HFF-Myc (cell line): ENCODE measurements at regions not wholly inside any gene's neighbourhood (a gene's known extent, or its start where the extent isn't known, plus 50 kb on each side); places are given as distances from the start of the nearest gene placed in this dataset.

ENCODE experiments used
- DNase-seq: peaks from one replicate; pipeline ENCODE4 v3.0.0-alpha.2; 2011; ENCODE audit warnings: low read depth; ENCODE audit errors: extremely low read depth
- H3K4me3 ChIP-seq: replicated peaks from 2 replicates; pipeline ENCODE4 v1.5.1; 2011; ENCODE audit warnings: low read depth, mild to moderate bottlenecking, control low read depth, low read length
- CTCF ChIP-seq: IDR thresholded peaks from 2 replicates; pipeline ENCODE4 v1.5.1; 2012; ENCODE audit warnings: mild to moderate bottlenecking, low read depth, low read length, control low read depth; ENCODE audit errors: missing control alignments

- DNase-seq = no peak
- H3K4me3 ChIP-seq = no peak overlapping the region
- no peak for TF ChIP-seq CTCF
Measured at GRCh38 chr16:27665881-27666280, 115.9 kb downstream of the KATNIP start.

GRCh38 chr16:27670071-27670810, 120.3 kb downstream of the KATNIP start:
- H3K4me3 ChIP-seq = no peak overlapping the region
- no peak for DNase-seq
- TF ChIP-seq CTCF = no peak

GRCh38 chr16:27671410-27671809, 121.5 kb downstream of the KATNIP start:
- no peak overlapping the region for H3K4me3 ChIP-seq
- DNase-seq = no peak
- no peak for TF ChIP-seq CTCF

- no peak for DNase-seq
- TF ChIP-seq CTCF = no peak
- H3K4me3 ChIP-seq = no peak overlapping the region
Measured at GRCh38 chr16:27676839-27677238, 126.9 kb downstream of the KATNIP start.

- no peak for DNase-seq
- TF ChIP-seq CTCF = no peak
- no peak overlapping the region for H3K4me3 ChIP-seq
Measured at GRCh38 chr16:27677263-27677662, 127.3 kb downstream of the KATNIP start.

GRCh38 chr16:27678955-27679354, 129.0 kb downstream of the KATNIP start:
- no peak overlapping the region for H3K4me3 ChIP-seq
- no peak for DNase-seq
- TF ChIP-seq CTCF = no peak

- no peak for DNase-seq
- no peak overlapping the region for H3K4me3 ChIP-seq
- no peak for TF ChIP-seq CTCF
Measured at GRCh38 chr16:27679899-27680298, 130.0 kb downstream of the KATNIP start.
